ENCODE measurements at regions not wholly inside any gene's neighbourhood (a gene's known extent, or its start where the extent isn't known, plus 50 kb on each side); places are given as distances from the start of the nearest gene placed in this dataset.

DNA sequence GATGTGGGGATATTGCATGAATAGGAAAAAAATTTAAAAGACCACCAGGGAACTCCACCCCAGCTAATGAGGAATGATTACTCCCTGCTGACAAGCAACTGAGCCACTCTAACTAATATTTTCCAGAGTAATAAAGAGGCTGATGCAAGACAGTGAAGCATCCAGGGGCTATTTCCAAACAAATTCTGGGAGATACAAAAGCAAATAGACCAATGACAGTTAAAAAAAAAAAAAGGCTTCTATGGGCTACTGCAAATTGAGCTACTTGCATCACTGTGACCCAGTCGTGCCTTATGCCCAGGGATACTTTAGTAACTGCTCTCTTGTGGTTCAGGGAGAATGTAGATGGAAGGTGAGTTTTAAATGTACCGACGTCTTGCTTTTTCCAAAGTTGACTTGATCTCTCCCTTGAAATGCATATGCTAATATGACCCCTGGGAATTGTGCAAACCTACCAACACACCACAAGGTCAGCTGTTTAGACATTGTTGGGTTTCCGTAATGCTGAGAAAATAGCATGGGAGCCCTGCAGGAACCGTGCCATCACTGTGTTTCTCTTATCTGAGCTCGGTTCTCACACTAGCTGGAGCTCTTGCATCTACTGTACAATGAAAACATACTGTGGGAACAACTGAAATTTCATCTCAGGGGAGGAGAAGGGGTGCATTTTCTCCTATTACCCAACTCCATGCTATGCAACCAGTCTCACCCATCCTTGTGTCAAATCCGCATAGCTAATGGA, 250.6 kb upstream of the MAP3K1 start:
- TF ChIP-seq CTCF (IDR thresholded peaks at IDR 0.05) (no peak), POLR2A (IDR thresholded peaks at IDR 0.05) (no peak)

All from testis (tissue), 2 donors.